Activated CD8-positive, alpha-beta memory T cell treated with anti-CD3 and anti-CD28 coated beads, Interleukin-2, amount 50 U/mL, for 24 hours (primary cell): ENCODE measurements at regions not wholly inside any gene's neighbourhood (a gene's known extent, or its start where the extent isn't known, plus 50 kb on each side); places are given as distances from the start of the nearest gene placed in this dataset.

Experiments
- DNase-seq: peaks from one replicate; pipeline ENCODE4 v3.0.0-alpha.2; 2020; ENCODE audit errors: extremely low read depth

- no peak for DNase-seq
Measured at GRCh38 chr18:37964885-37965571, 399.4 kb upstream of the CELF4 start.

- DNase-seq, result no peak
Measured at GRCh38 chr18:37963837-37964236, 398.2 kb upstream of the CELF4 start.

GRCh38 chr18:37962316-37962966, 396.8 kb upstream of the CELF4 start:
- DNase-seq, result no peak

- no peak for DNase-seq
Measured at GRCh38 chr18:37958499-37958898, 392.9 kb upstream of the CELF4 start.

- no peak for DNase-seq
Measured at GRCh38 chr18:37956902-37957301, 391.3 kb upstream of the CELF4 start.

- DNase-seq, result no peak
Measured at GRCh38 chr18:37956020-37956419, 390.4 kb upstream of the CELF4 start.

- DNase-seq, result no peak
Measured at GRCh38 chr18:37955201-37955600, 389.6 kb upstream of the CELF4 start.

- DNase-seq, result no peak
Measured at GRCh38 chr18:37953876-37954275, 388.3 kb upstream of the CELF4 start.

- DNase-seq, result no peak
Measured at GRCh38 chr18:37948471-37948870, 382.9 kb upstream of the CELF4 start.

GRCh38 chr18:37946324-37946723, 380.7 kb upstream of the CELF4 start:
- no peak for DNase-seq

GRCh38 chr18:37944700-37945270, 379.2 kb upstream of the CELF4 start:
- DNase-seq, result no peak

GRCh38 chr18:37937287-37937686, 371.7 kb upstream of the CELF4 start:
- DNase-seq, result no peak

- no peak for DNase-seq
Measured at GRCh38 chr18:37935086-37935485, 369.5 kb upstream of the CELF4 start.

- DNase-seq, result no peak
Measured at GRCh38 chr18:37930640-37931039, 365.0 kb upstream of the CELF4 start.

GRCh38 chr18:37922162-37922561, 356.6 kb upstream of the CELF4 start:
- DNase-seq, result no peak

GRCh38 chr18:37920865-37921264, 355.3 kb upstream of the CELF4 start:
- no peak for DNase-seq

- DNase-seq, result no peak
Measured at GRCh38 chr18:37913051-37913450, 347.5 kb upstream of the CELF4 start.

- no peak for DNase-seq
Measured at GRCh38 chr18:37902344-37902743, 336.7 kb upstream of the CELF4 start.

- no peak for DNase-seq
Measured at GRCh38 chr18:37900326-37900725, 334.7 kb upstream of the CELF4 start.

- no peak for DNase-seq
Measured at GRCh38 chr18:37889963-37890362, 324.4 kb upstream of the CELF4 start.

GRCh38 chr18:37874721-37875120, 309.1 kb upstream of the CELF4 start:
- no peak for DNase-seq

- DNase-seq, result no peak
Measured at GRCh38 chr18:37873416-37873815, 307.8 kb upstream of the CELF4 start.

GRCh38 chr18:37872562-37872961, 307.0 kb upstream of the CELF4 start:
- DNase-seq, result no peak
